Stomach (tissue), 8 donors: ENCODE measurements at regions not wholly inside any gene's neighbourhood (a gene's known extent, or its start where the extent isn't known, plus 50 kb on each side); places are given as distances from the start of the nearest gene placed in this dataset.

Experiments
- DNase-seq, 2 donors: peaks; one replicate each; pipeline versions ENCODE4 v3.0.0 to v3.0.0-alpha.2; 2013 to 2019
- H3K27ac ChIP-seq, 5 donors: fragments of 200-600 bp in 4 of 5; sonication (generic) in 4 of 5; one replicate each; pipeline ENCODE4 v1.5.1; 2013 to 2019; ENCODE audit warnings: mild to moderate bottlenecking in 1 of 5, moderate library complexity in 1 of 5
- H3K27me3 ChIP-seq, 3 donors: fragments of 200-600 bp; sonication (generic); one replicate each; pipeline ENCODE4 v1.5.1; 2017 to 2019; ENCODE audit warnings: mixed run types in 1 of 3
- H3K36me3 ChIP-seq, 4 donors: fragments of 200-600 bp; sonication (generic); 1 replicate in 3 of 4; 2 replicates in 1 of 4; pipeline ENCODE4 v1.5.1; 2016 to 2019
- H3K4me1 ChIP-seq, 4 donors: fragments of 200-600 bp; sonication (generic); one replicate each; pipeline ENCODE4 v1.5.1; 2016 to 2019
- H3K4me3 ChIP-seq, 4 donors: fragments of 200-600 bp; sonication (generic) in 3 of 4; one replicate each; pipeline ENCODE4 v1.5.1; 2016 to 2019; ENCODE audit warnings: mild to moderate bottlenecking in 1 of 4
- H3K9me3 ChIP-seq, 4 donors: fragments of 200-600 bp; sonication (generic); one replicate each; pipeline ENCODE4 v1.5.1; 2016 to 2019
- CTCF ChIP-seq, 7 experiments: fragments of 450-650 bp in 4 of 7; fragments of 200-600 bp in 3 of 7; sonication (generic) in 3 of 7; IDR thresholded peaks; one replicate each; pipeline ENCODE4 v1.5.1; 2016 to 2019; ENCODE audit warnings: antibody characterized with exemption in 7 of 7, control low read depth in 2 of 7, mild to moderate bottlenecking in 1 of 7
- EP300 ChIP-seq: sonication (generic); formaldehyde crosslinking; IDR thresholded peaks from one replicate; pipeline ENCODE4 v1.6.1; 2017; ENCODE audit warnings: antibody characterized with exemption
- POLR2A ChIP-seq, 4 donors: fragments of 450-650 bp; IDR thresholded peaks; one replicate each; pipeline ENCODE4 v1.6.1; 2016; ENCODE audit warnings: antibody characterized with exemption in 4 of 4, control low read depth in 2 of 4, mild to moderate bottlenecking in 1 of 4, moderate library complexity in 1 of 4
- POLR2AphosphoS5 ChIP-seq, 3 donors: sonication (generic); formaldehyde crosslinking; IDR thresholded peaks; one replicate each; pipeline ENCODE4 v1.6.1; 2016; ENCODE audit warnings: antibody characterized with exemption in 3 of 3
- WGBS, 5 donors: extraction: QIAGEN DNeasy Blood & Tissue Kit in 3 of 5; methylation state at CpG; one replicate each; pipeline versions ENCODE4 v1.1.5 to v1.1.7; 2013 to 2018; 5-methylcytosine and 5-hydroxymethylcytosine counted together
- intact Hi-C: fragments of 100-400 bp; cut with DNase I; formaldehyde crosslinking; loops from one replicate; pipeline ENCODE4 v1.15.1; 2023; ENCODE audit warnings: low total_unique reads
- donor health status: healthy with polysubstance abuse.
- donor health status: Bipolar disorder and iron deficiency.
- donor health status: healthy.

- TF ChIP-seq EP300 (no peak), POLR2AphosphoS5 (IDR thresholded peaks at IDR 0.05) (no peak), CTCF (IDR thresholded peaks at IDR 0.05) (no peak), POLR2A (IDR thresholded peaks at IDR 0.05) (no peak)
- Histone ChIP-seq H3K27ac (no peak overlapping the region), H3K4me3 (no peak overlapping the region), H3K27me3 (peaks cover 0 to 44% (median 5%) of the 10 kb centered on the region in 3 donors), H3K36me3 (no peaks in the 10 kb centered on the region), H3K9me3 (no peaks in the 10 kb centered on the region), H3K4me1 (no peaks in the 10 kb centered on the region)
- no peak for DNase-seq
- intact Hi-C loops: no loop called here
- 58 to 70% (median 63%) methylated on average over 5 of the region's 5 CpGs for WGBS, 5 donors
Observed at GRCh38 chr20:21573259-21573658, 59.4 kb upstream of the NKX2-2 start.

GRCh38 chr20:21571841-21572690 is 58.2 kb upstream of the NKX2-2 start:
- intact Hi-C loops: no loop called here
- H3K9me3 ChIP-seq: no peaks in the 10 kb centered on the region
- 29 to 39% (median 30%) methylated on average over 15 of the region's 15 CpGs for WGBS, 5 donors
- TF ChIP-seq POLR2A (IDR thresholded peaks at IDR 0.05) (no peak), CTCF (IDR thresholded peaks at IDR 0.05) (peak in 5 of 7 experiments; percentile 16 to 87 (median 66)), POLR2AphosphoS5 (IDR thresholded peaks at IDR 0.05) (no peak), EP300 (no peak)
- peaks cover 0 to 49% (median 5%) of the 10 kb centered on the region in 3 donors for H3K27me3 ChIP-seq
- H3K27ac ChIP-seq: no peak overlapping the region
- DNase-seq: peak in 1 of 2 donors; percentile 28
- H3K4me1 ChIP-seq: no peaks in the 10 kb centered on the region
- no peaks in the 10 kb centered on the region for H3K36me3 ChIP-seq
- H3K4me3 ChIP-seq: no peak overlapping the region

DNA sequence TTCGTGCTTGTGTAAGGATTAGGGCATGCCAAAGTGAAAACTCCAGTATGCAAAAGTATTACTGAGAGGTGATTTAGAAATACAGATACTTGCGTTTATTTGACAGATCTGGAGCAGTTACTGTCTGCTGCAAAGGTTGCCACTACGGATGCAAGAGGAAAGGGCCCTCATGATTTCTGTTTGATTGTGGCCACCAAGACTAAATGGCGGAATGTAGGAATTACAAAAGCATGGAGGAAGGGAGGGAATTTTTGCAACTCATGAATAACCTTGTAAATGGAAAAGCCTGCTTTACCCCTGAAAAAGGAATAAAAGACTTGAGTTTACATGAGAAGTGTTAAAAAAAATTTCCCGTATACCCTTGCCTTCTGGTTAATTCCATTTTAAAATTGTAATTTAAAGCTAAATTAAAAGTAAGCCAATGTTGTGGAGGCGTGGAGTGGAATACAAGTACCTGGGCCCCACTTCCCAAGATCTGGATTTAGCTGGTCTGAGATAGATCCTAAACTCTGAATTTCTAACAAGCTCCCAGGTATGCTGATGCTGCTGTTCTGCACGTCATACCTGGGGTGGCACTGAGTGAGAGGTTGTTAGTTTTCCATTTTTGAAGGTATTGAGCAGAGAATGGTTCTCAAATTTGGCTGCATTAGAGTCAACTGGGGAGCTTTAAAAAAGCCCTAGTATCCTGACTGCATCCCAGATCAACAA is 56.6 kb upstream of the NKX2-2 start:
- Histone ChIP-seq H3K4me1 (no peaks in the 10 kb centered on the region), H3K36me3 (no peaks in the 10 kb centered on the region), H3K27ac (no peak overlapping the region), H3K27me3 (peaks cover 0 to 49% (median 5%) of the 10 kb centered on the region in 3 donors), H3K4me3 (no peak overlapping the region), H3K9me3 (no peaks in the 10 kb centered on the region)
- DNase-seq: no peak
- intact Hi-C loops: no loop called here
- 61 to 73% (median 65%) methylated on average over 7 of the region's 7 CpGs for WGBS, 5 donors
- no peak for TF ChIP-seq EP300
- TF ChIP-seq CTCF (IDR thresholded peaks at IDR 0.05): no peak
- TF ChIP-seq POLR2A (IDR thresholded peaks at IDR 0.05): no peak
- no peak for TF ChIP-seq POLR2AphosphoS5 (IDR thresholded peaks at IDR 0.05)

DNA sequence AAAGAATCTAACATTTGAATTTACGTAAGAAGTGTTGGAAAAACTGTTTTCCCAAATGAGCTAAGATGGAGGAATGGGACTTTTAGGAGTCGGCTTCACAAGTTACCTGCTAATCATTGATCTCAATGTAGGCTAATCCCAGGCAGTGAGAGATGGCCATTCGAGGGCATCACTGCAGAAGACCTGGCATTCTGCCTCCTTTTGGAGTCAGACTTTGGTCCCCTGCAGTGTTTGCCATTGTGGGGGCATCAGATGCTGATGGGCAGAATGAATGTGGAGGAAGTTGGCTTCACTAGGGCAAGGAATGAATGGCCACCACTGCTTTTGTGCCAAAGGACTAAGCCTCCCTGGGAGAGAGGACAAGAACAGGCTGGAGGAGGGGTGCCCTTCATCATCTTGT is 55.7 kb upstream of the NKX2-2 start:
- Histone ChIP-seq H3K27me3 (peaks cover 0 to 47% (median 5%) of the 10 kb centered on the region in 3 donors), H3K27ac (no peak overlapping the region), H3K9me3 (no peaks in the 10 kb centered on the region), H3K36me3 (no peaks in the 10 kb centered on the region), H3K4me3 (no peak overlapping the region), H3K4me1 (no peaks in the 10 kb centered on the region)
- WGBS, 5 donors: 72 to 88% (median 77%) methylated on average over 3 of the region's 3 CpGs
- no peak for TF ChIP-seq EP300
- no peak for TF ChIP-seq POLR2AphosphoS5 (IDR thresholded peaks at IDR 0.05)
- TF ChIP-seq POLR2A (IDR thresholded peaks at IDR 0.05): no peak
- intact Hi-C loops: no loop called here
- no peak for DNase-seq
